ENCODE measurements at regions not wholly inside any gene's neighbourhood (a gene's known extent, or its start where the extent isn't known, plus 50 kb on each side); places are given as distances from the start of the nearest gene placed in this dataset.
"Not testable (repeated sequence)": the region's sequence is repeated elsewhere in the genome, so short reads cannot be mapped to it uniquely, and the experiment has no call there.

DNA sequence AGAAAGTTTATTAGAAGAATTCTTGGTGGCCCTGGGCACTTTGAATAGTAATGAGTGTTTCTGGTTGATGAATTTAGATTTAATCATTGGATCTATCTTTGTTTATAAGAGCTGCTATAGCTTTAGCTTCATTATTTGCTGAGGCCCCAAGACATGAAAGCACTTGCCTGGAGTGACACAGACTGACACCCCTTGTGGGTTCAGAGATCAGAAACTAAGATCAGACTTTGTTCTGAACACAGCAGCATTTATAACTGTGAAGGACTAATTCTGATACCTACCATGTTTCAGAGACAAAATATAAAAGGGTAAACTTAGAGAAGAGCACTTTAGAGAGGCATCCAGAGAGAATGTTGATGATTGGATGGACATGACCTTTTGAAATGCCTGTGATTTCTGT lies 199.9 kb upstream of the PLGLB2 start:
- not testable (repeated sequence) for TF ChIP-seq POLR2AphosphoS5 (IDR thresholded peaks at IDR 0.05; ENCODE audit: low read depth, low read length); FOSL1 (IDR thresholded peaks at IDR 0.05; ENCODE audit: low read depth); SP1 (IDR thresholded peaks at IDR 0.05; ENCODE audit: low read depth); ZBTB33 (IDR thresholded peaks at IDR 0.05; ENCODE audit: extremely low read depth, insufficient replicate concordance, low read length); POLR2A (IDR thresholded peaks at IDR 0.05; ENCODE audit: borderline replicate concordance, extremely low read depth, insufficient read depth, insufficient read length); EZH2 (IDR thresholded peaks at IDR 0.05); ZNF274 (IDR thresholded peaks at IDR 0.05; ENCODE audit: low read depth, low read length); CEBPB (IDR thresholded peaks at IDR 0.05; ENCODE audit: low read depth); JUND (IDR thresholded peaks at IDR 0.05); REST (IDR thresholded peaks at IDR 0.05; ENCODE audit: low read depth); ELF1 (IDR thresholded peaks at IDR 0.05; ENCODE audit: borderline replicate concordance, low read depth)
- TF ChIP-seq, protein P1, sequence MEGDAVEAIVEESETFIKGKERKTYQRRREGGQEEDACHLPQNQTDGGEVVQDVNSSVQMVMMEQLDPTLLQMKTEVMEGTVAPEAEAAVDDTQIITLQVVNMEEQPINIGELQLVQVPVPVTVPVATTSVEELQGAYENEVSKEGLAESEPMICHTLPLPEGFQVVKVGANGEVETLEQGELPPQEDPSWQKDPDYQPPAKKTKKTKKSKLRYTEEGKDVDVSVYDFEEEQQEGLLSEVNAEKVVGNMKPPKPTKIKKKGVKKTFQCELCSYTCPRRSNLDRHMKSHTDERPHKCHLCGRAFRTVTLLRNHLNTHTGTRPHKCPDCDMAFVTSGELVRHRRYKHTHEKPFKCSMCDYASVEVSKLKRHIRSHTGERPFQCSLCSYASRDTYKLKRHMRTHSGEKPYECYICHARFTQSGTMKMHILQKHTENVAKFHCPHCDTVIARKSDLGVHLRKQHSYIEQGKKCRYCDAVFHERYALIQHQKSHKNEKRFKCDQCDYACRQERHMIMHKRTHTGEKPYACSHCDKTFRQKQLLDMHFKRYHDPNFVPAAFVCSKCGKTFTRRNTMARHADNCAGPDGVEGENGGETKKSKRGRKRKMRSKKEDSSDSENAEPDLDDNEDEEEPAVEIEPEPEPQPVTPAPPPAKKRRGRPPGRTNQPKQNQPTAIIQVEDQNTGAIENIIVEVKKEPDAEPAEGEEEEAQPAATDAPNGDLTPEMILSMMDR (IDR thresholded peaks at IDR 0.05 in 2 of 3, conservative IDR thresholded peaks at IDR 0.05 in 1 of 3; ENCODE audit: borderline replicate concordance in 1 of 3, insufficient read depth in 1 of 3, low read depth in 2 of 3, low read length in 2 of 3), result not testable (repeated sequence)
- TF ChIP-seq, protein P2, sequence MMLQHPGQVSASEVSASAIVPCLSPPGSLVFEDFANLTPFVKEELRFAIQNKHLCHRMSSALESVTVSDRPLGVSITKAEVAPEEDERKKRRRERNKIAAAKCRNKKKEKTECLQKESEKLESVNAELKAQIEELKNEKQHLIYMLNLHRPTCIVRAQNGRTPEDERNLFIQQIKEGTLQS (IDR thresholded peaks at IDR 0.05), result not testable (repeated sequence)
